Limb (tissue), 2 donors: ENCODE measurements at regions not wholly inside any gene's neighbourhood (a gene's known extent, or its start where the extent isn't known, plus 50 kb on each side); places are given as distances from the start of the nearest gene placed in this dataset.
"Not testable (repeated sequence)": the region's sequence is repeated elsewhere in the genome, so short reads cannot be mapped to it uniquely, and the experiment has no call there.

Source experiments
- DNase-seq, 2 donors: peaks; one replicate each; pipeline ENCODE4 v3.0.0-alpha.2; 2016; ENCODE audit errors: extremely low spot score in 2 of 2

- DNase-seq = no peak
These were observed 395.8 kb downstream of the NPIPA8 start for GRCh38 chr16:17940584-17941364.

- DNase-seq = no peak
These were observed 396.8 kb downstream of the NPIPA8 start for GRCh38 chr16:17939723-17940122.

- no peak for DNase-seq
These were observed 397.4 kb downstream of the NPIPA8 start for GRCh38 chr16:17939122-17939536.

- no peak for DNase-seq
These were observed 398.0 kb downstream of the NPIPA8 start for GRCh38 chr16:17938546-17938945.

- DNase-seq = no peak
These were observed 399.7 kb downstream of the NPIPA8 start for GRCh38 chr16:17936766-17937402.

GRCh38 chr16:17930280-17930679, 406.3 kb downstream of the NPIPA8 start:
- no peak for DNase-seq

GRCh38 chr16:17926866-17927399, 409.6 kb downstream of the NPIPA8 start:
- DNase-seq = no peak

- no peak for DNase-seq
These were observed 410.1 kb downstream of the NPIPA8 start for GRCh38 chr16:17926461-17926860.

GRCh38 chr16:17925761-17926160, 410.8 kb downstream of the NPIPA8 start:
- DNase-seq = no peak

- DNase-seq = no peak
These were observed 415.1 kb downstream of the NPIPA8 start for GRCh38 chr16:17921357-17921978.

- no peak for DNase-seq
These were observed 419.1 kb downstream of the NPIPA8 start for GRCh38 chr16:17917316-17918019.

- no peak for DNase-seq
These were observed 420.7 kb downstream of the NPIPA8 start for GRCh38 chr16:17915791-17916190.

- no peak for DNase-seq
These were observed 422.4 kb downstream of the NPIPA8 start for GRCh38 chr16:17914168-17914567.

GRCh38 chr16:17911578-17911977, 425.0 kb downstream of the NPIPA8 start:
- not testable (repeated sequence) for DNase-seq

GRCh38 chr16:17906626-17907025, 429.9 kb downstream of the NPIPA8 start:
- not testable (repeated sequence) for DNase-seq

- no peak for DNase-seq
These were observed 430.5 kb upstream of the XYLT1 start for GRCh38 chr16:17901309-17901708.

- DNase-seq = no peak
These were observed 428.4 kb upstream of the XYLT1 start for GRCh38 chr16:17899141-17899540.

- no peak for DNase-seq
These were observed 417.2 kb upstream of the XYLT1 start for GRCh38 chr16:17887963-17888362.

- DNase-seq = no peak
These were observed 415.0 kb upstream of the XYLT1 start for GRCh38 chr16:17885659-17886207.

GRCh38 chr16:17877821-17878360, 407.1 kb upstream of the XYLT1 start:
- no peak for DNase-seq

- DNase-seq = no peak
These were observed 396.2 kb upstream of the XYLT1 start for GRCh38 chr16:17866996-17867395.
